Fibroblast of villous mesenchyme (primary cell): ENCODE measurements at regions not wholly inside any gene's neighbourhood (a gene's known extent, or its start where the extent isn't known, plus 50 kb on each side); places are given as distances from the start of the nearest gene placed in this dataset.

Source experiments
- DNase-seq: peaks from one replicate; pipeline ENCODE4 v3.0.0-alpha.2; 2010; ENCODE audit warnings: low read depth
- H3K4me3 ChIP-seq: 2 replicates; pipeline ENCODE4 v1.5.1; 2011; ENCODE audit warnings: low read depth, mild to moderate bottlenecking, low read length
- TF ChIP-seq, protein P1 (sequence below): IDR thresholded peaks from 2 replicates; pipeline ENCODE4 v1.5.1; 2012; ENCODE audit warnings: low read depth, mild to moderate bottlenecking, low read length; ENCODE audit not compliant: insufficient read depth

DNA sequence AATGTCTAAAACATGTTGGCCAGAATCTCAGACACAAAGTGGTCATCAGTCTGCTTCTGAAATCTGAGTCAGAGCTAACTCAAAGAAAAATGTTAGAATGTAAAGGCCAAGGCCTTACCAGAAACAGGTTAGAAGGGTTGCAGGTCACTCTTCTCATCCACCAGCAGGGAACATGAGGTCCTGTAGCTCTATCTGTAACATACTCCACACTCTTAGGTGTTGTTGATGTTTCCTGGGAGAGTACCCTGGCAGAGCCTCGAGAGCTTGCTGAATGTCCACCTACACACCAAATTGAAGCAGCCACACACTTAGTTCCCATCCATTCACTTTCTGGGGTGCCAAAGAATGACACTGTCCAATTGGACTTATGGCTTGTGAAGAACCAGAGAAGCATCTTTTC is 76.6 kb upstream of the INPP4B start:
- no peak overlapping the region for H3K4me3 ChIP-seq
- TF ChIP-seq, protein P1, sequence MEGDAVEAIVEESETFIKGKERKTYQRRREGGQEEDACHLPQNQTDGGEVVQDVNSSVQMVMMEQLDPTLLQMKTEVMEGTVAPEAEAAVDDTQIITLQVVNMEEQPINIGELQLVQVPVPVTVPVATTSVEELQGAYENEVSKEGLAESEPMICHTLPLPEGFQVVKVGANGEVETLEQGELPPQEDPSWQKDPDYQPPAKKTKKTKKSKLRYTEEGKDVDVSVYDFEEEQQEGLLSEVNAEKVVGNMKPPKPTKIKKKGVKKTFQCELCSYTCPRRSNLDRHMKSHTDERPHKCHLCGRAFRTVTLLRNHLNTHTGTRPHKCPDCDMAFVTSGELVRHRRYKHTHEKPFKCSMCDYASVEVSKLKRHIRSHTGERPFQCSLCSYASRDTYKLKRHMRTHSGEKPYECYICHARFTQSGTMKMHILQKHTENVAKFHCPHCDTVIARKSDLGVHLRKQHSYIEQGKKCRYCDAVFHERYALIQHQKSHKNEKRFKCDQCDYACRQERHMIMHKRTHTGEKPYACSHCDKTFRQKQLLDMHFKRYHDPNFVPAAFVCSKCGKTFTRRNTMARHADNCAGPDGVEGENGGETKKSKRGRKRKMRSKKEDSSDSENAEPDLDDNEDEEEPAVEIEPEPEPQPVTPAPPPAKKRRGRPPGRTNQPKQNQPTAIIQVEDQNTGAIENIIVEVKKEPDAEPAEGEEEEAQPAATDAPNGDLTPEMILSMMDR: no peak
- DNase-seq: no peak

DNA sequence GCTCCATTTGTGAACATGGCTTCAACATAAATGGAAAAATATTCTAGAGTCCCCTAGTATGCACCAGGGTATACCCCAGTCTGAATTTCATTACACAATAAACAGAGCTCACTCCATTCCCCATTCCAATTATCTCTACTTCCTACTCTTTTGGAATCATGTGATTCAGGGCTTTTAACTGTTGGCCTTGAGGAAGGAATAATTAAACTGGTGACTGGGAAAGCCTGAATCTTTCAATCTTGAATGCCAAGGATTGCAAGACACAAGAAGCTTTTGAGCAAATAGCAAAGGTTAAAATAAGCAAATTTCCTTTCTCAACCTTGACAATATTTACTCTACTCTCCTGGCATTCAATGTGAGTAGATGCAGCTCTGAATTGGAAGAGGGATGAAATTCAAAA is 77.5 kb upstream of the INPP4B start:
- TF ChIP-seq, protein P1: no peak
- peak; percentile 30 for DNase-seq
- no peak overlapping the region for H3K4me3 ChIP-seq

DNA sequence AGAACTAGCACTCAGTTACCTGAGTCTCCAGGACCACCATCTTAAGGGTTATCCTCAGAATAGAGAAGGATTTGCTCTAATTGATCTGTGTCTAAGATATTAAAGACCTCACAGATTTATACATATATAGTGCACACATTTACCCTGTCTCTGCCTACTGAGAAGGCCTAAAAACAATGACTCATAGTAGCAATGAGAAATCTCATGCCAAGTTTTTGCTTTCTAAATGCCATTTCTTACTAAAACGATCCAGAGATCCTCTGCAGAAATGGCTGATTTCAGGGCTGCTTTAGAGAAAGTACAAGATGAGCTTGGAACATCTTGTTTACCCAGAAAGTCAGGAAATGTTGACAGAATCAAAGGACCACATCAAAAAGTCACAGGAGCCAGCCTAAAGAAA is 79.1 kb upstream of the INPP4B start:
- no peak overlapping the region for H3K4me3 ChIP-seq
- TF ChIP-seq, protein P1: no peak
- no peak for DNase-seq

DNA sequence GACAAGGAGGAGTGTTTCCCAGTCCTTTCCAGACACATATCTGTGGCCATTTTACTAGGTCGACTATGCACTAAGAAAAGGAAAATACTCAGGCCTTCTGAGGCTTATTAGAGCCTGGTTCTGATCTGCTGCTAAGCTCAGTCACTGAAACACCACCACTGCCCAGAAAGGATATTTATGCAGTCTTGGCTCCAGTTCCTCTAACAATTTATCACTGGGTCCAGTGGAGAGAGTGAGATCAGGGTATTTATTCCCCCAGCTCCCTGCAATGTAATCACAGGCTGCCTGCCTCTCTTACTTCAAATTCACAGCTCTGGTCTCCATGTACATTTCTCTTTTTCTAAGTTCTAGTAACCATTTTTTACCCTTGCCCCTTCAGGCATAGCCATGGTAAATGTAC is 81.6 kb upstream of the INPP4B start:
- TF ChIP-seq, protein P1: no peak
- no peak for DNase-seq
- no peak overlapping the region for H3K4me3 ChIP-seq

DNA sequence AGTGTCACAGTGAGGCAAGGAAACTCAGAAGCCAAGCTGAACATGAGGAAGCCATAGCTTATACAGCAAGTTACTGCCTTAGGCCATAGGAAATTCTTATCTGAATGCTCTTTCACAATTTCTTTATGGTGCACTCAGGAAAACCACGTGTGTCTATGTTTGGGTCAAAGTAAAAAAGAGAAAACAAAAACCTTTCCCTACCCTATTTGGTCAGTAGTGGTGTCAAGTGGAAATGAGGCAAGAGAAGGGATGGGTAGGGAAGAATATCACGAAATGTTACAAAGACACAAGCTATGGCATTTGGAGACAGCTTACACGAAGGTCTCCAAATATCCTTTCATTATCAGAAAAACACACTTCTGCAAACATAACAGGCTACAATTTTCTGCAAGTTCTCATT is 83.4 kb upstream of the INPP4B start:
- no peak overlapping the region for H3K4me3 ChIP-seq
- TF ChIP-seq, protein P1: no peak
- no peak for DNase-seq

DNA sequence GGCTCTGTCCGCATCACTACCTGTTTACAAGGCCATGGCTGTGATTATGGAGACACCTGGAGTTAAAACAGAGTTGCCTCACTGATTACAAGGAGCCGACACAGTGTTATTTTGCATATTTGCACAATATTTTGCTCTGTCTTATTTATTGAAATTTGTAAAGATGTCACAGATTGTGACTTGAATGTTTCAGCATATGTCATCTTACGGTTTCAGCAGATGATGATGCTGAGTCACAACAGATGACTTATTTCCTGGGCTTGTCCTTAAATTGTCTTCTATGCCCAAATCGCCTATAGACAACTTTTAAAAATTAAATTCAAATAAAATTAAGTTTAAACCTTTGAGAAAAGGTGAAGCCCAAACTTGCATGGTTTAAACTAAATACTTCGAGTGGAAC is 87.1 kb upstream of the INPP4B start:
- H3K4me3 ChIP-seq: no peak overlapping the region
- DNase-seq: no peak
- TF ChIP-seq, protein P1: no peak
